ENCODE measurements at regions not wholly inside any gene's neighbourhood (a gene's known extent, or its start where the extent isn't known, plus 50 kb on each side); places are given as distances from the start of the nearest gene placed in this dataset.

DNA sequence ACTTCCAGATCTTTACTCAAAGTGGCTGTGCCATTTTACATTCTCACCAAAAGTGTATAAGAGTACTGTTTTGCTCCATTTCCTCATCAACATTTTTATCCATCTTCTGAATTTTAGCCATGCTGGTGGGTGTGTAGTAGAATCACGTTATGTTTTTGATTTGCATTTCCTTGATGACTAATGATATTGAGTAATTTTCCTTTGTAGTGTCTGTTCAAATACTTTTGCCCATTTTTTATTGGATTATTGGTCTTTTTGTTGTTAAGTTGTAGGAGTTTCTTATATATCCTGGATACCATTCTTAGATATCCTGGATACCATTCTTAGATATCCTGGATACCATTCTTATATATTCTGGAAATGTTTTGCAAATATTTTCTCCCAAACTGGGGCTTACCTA is 344.9 kb downstream of the LRRC3B start:
- TF ChIP-seq USF2 (IDR thresholded peaks at IDR 0.05; ENCODE audit: low read depth, low read length) = no peak
- no peak for TF ChIP-seq SMC3 (IDR thresholded peaks at IDR 0.05; ENCODE audit: low read depth, low read length)
- no peak for TF ChIP-seq RCOR1 (IDR thresholded peaks at IDR 0.05; ENCODE audit: insufficient replicate concordance, low read length)
- TF ChIP-seq, protein P1, sequence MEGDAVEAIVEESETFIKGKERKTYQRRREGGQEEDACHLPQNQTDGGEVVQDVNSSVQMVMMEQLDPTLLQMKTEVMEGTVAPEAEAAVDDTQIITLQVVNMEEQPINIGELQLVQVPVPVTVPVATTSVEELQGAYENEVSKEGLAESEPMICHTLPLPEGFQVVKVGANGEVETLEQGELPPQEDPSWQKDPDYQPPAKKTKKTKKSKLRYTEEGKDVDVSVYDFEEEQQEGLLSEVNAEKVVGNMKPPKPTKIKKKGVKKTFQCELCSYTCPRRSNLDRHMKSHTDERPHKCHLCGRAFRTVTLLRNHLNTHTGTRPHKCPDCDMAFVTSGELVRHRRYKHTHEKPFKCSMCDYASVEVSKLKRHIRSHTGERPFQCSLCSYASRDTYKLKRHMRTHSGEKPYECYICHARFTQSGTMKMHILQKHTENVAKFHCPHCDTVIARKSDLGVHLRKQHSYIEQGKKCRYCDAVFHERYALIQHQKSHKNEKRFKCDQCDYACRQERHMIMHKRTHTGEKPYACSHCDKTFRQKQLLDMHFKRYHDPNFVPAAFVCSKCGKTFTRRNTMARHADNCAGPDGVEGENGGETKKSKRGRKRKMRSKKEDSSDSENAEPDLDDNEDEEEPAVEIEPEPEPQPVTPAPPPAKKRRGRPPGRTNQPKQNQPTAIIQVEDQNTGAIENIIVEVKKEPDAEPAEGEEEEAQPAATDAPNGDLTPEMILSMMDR (conservative IDR thresholded peaks at IDR 0.05; ENCODE audit: low read depth, low read length) = no peak
- TF ChIP-seq BHLHE40 (IDR thresholded peaks at IDR 0.05; ENCODE audit: low read depth, low read length) = no peak
- TF ChIP-seq, protein P2, sequence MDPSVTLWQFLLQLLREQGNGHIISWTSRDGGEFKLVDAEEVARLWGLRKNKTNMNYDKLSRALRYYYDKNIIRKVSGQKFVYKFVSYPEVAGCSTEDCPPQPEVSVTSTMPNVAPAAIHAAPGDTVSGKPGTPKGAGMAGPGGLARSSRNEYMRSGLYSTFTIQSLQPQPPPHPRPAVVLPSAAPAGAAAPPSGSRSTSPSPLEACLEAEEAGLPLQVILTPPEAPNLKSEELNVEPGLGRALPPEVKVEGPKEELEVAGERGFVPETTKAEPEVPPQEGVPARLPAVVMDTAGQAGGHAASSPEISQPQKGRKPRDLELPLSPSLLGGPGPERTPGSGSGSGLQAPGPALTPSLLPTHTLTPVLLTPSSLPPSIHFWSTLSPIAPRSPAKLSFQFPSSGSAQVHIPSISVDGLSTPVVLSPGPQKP (IDR thresholded peaks at IDR 0.05; ENCODE audit: borderline replicate concordance, low read depth, low read length) = no peak
- TF ChIP-seq POLR2A (IDR thresholded peaks at IDR 0.05; ENCODE audit: low read depth, low read length) = no peak
- TF ChIP-seq CEBPB (IDR thresholded peaks at IDR 0.05; ENCODE audit: low read depth, low read length) = no peak
- TF ChIP-seq MAFK (IDR thresholded peaks at IDR 0.05; ENCODE audit: low read depth, low read length) = no peak
- no peak for TF ChIP-seq NFE2L2 (IDR thresholded peaks at IDR 0.05; ENCODE audit: low read depth, low read length)

Data from IMR-90 (cell line).